ENCODE measurements at regions not wholly inside any gene's neighbourhood (a gene's known extent, or its start where the extent isn't known, plus 50 kb on each side); places are given as distances from the start of the nearest gene placed in this dataset.

- no peaks in the 10 kb centered on the region for H3K27me3 ChIP-seq (ENCODE audit: control insufficient read depth, insufficient read depth, low read length)
- no peak overlapping the region for H3K4me3 ChIP-seq (ENCODE audit: low read depth, low read length)
- DNase-seq (ENCODE audit: low read depth, low spot score) = peak; percentile 88
- peak overlapping the region; percentile 79 for H3K27ac ChIP-seq (ENCODE audit: low read depth, low read length)
- CTCF ChIA-PET = interaction anchor here (1.1 kb wide), 1 partner anchor 83 kb away, joined by 3 read pairs; no protein-coding TSS in a partner anchor
- TF ChIP-seq CTCF (IDR thresholded peaks at IDR 0.05; ENCODE audit: low read depth, low read length) = no peak
- POLR2A ChIA-PET = interaction anchor here (0.6 to 0.7 kb wide), 2 partner anchors 38 to 144 kb away, joined by 3 to 9 read pairs; no protein-coding TSS in a partner anchor
- no peaks in the 10 kb centered on the region; the same call in none of the 2 replicates for H3K9me3 ChIP-seq (ENCODE audit: control insufficient read depth, insufficient read depth, low read length)
Measured at GRCh38 chr7:28354601-28355402, 57.5 kb upstream of the CREB5 start.

DNA sequence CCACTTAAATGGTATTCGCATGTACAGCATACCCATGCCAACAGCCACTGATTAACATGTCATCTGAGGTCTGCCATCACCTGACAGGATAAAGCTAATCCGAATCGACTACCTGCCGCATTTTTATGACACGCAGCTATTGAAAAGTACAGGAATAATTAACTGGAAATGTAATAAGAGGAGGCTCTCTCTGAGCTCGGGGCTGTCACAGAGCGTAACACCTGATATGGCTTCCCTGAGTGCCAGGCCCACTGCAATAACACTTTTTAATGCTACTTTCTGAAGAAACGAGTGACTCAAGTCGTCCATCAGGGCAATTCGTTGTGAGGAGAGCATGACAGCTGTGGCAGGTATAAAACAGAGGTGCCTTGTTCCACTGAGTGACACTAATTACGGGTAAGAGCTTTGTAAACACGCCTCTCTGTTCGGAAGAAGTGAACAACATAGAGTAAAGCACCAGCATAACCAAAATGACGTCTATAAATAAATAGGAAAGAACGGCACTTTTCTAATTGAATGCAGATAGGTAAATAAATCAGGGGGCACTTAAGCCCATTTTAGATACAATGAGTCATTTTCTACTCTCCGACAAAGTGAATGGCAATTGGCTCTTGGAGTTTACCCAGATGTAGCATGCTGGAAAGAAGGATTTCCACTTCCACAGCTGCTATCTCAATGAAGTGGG, 56.5 kb upstream of the CREB5 start:
- CTCF ChIA-PET = interaction anchor here (1.1 kb wide), 1 partner anchor 84 kb away, joined by 3 read pairs; no protein-coding TSS in a partner anchor
- DNase-seq (ENCODE audit: low read depth, low spot score) = no peak

GRCh38 chr7:28356619-28357018, 55.7 kb upstream of the CREB5 start:
- POLR2A ChIA-PET = no interaction called here
- CTCF ChIA-PET = no interaction called here
- no peak for TF ChIP-seq CTCF (IDR thresholded peaks at IDR 0.05; ENCODE audit: low read depth, low read length)
- no peak overlapping the region for H3K27ac ChIP-seq (ENCODE audit: low read depth, low read length)
- H3K27me3 ChIP-seq (ENCODE audit: control insufficient read depth, insufficient read depth, low read length) = no peaks in the 10 kb centered on the region
- no peaks in the 10 kb centered on the region; the same call in none of the 2 replicates for H3K9me3 ChIP-seq (ENCODE audit: control insufficient read depth, insufficient read depth, low read length)
- H3K4me3 ChIP-seq (ENCODE audit: low read depth, low read length) = no peak overlapping the region
- no peak for DNase-seq (ENCODE audit: low read depth, low spot score)

More for the DNA sequence above, 56.5 kb upstream of the CREB5 start:
- no peaks in the 10 kb centered on the region for H3K27me3 ChIP-seq (ENCODE audit: control insufficient read depth, insufficient read depth, low read length)
- H3K9me3 ChIP-seq (ENCODE audit: control insufficient read depth, insufficient read depth, low read length) = no peaks in the 10 kb centered on the region; the same call in none of the 2 replicates
- POLR2A ChIA-PET = no interaction called here
- no peak overlapping the region for H3K4me3 ChIP-seq (ENCODE audit: low read depth, low read length)
- no peak overlapping the region for H3K27ac ChIP-seq (ENCODE audit: low read depth, low read length)
- no peak for TF ChIP-seq CTCF (IDR thresholded peaks at IDR 0.05; ENCODE audit: low read depth, low read length)

GRCh38 chr7:28358423-28358868, 53.9 kb upstream of the CREB5 start:
- ChIA-PET POLR2A (interaction anchor here (0.9 to 1.7 kb wide), 6 partner anchors 11 to 228 kb away, joined by 3 to 31 read pairs (median 3); no protein-coding TSS in a partner anchor), CTCF (interaction anchor here (0.6 to 2.5 kb wide), 5 partner anchors 9 to 346 kb away, joined by 3 to 28 read pairs (median 4); no protein-coding TSS in a partner anchor)
- Histone ChIP-seq H3K9me3 (ENCODE audit: control insufficient read depth, insufficient read depth, low read length) (no peaks in the 10 kb centered on the region; the same call in none of the 2 replicates), H3K27ac (ENCODE audit: low read depth, low read length) (peak overlapping the region; percentile 89), H3K4me3 (ENCODE audit: low read depth, low read length) (no peak overlapping the region), H3K27me3 (ENCODE audit: control insufficient read depth, insufficient read depth, low read length) (no peaks in the 10 kb centered on the region)
- no peak for TF ChIP-seq CTCF (IDR thresholded peaks at IDR 0.05; ENCODE audit: low read depth, low read length)
- peak; percentile 96 for DNase-seq (ENCODE audit: low read depth, low spot score)
